ENCODE measurements at regions not wholly inside any gene's neighbourhood (a gene's known extent, or its start where the extent isn't known, plus 50 kb on each side); places are given as distances from the start of the nearest gene placed in this dataset.

DNA sequence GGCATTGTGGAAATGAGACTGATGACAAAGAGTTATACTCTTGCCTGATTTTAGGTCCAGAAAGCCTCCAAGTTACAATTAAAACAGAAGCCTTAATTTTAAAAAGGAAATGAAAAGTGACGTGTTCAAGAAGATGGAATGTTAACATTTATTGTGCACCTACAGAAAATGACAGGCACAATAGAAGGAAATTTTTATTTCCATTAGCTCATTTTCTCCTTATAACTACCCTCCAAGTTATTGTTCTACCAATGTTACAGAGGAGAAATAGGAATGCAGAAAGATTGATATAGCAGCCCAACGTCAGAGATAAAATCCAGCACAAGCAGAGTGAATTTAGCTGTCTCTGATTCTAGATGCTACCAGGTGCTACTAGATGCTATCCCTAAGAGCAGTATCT lies 736.9 kb upstream of the KIRREL3 start (continued):
- TF ChIP-seq ELF4 (CRISPR knock-in tag; IDR thresholded peaks at IDR 0.05; ENCODE audit: low read depth) (no peak), ATF3 (CRISPR knock-in tag; conservative IDR thresholded peaks at IDR 0.05) (no peak)

DNA sequence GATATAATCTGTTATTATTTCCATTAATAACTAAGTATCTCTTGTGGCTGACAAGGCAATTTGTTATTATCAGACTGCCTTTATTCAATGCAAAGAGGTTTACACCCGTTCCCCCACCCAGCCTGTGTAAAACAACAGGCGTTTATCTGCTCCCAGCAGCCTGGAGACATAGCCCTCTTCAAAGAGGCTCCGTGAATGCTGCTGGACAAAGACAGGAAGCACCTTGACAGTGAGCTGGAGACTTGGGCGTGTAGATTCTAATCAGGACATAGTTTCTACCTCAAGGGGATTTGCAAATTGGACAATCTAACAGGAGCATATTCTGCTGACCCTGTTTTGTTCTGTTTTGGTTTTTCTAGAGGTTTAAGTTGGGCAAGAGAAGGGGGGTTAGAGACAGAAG lies 733.0 kb upstream of the KIRREL3 start:
- Mint-ChIP-seq H3K4me1 (peaks cover 4% of the 10 kb centered on the region; the same call in 1 of the 2 replicates), H3K36me3 (no peaks in the 10 kb centered on the region), H3K27me3 (ENCODE audit: low read depth) (peaks cover 4% of the 10 kb centered on the region; the same call in 1 of the 2 replicates), H3K9me3 (peaks cover 6% of the 10 kb centered on the region), H3K4me3 (no peak overlapping the region), H3K27ac (no peak overlapping the region)
- no peak for TF ChIP-seq ZNF423 (CRISPR knock-in tag; IDR thresholded peaks at IDR 0.05)
- no peak for TF ChIP-seq ZNF232 (CRISPR knock-in tag; IDR thresholded peaks at IDR 0.05)
- TF ChIP-seq, protein P1, sequence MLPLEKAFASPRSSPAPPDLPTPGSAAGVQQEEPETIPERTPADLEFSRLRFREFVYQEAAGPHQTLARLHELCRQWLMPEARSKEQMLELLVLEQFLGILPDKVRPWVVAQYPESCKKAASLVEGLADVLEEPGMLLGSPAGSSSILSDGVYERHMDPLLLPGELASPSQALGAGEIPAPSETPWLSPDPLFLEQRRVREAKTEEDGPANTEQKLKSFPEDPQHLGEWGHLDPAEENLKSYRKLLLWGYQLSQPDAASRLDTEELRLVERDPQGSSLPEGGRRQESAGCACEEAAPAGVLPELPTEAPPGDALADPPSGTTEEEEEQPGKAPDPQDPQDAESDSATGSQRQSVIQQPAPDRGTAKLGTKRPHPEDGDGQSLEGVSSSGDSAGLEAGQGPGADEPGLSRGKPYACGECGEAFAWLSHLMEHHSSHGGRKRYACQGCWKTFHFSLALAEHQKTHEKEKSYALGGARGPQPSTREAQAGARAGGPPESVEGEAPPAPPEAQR (CRISPR knock-in tag; IDR thresholded peaks at IDR 0.05): no peak
- TF ChIP-seq, protein P2, sequence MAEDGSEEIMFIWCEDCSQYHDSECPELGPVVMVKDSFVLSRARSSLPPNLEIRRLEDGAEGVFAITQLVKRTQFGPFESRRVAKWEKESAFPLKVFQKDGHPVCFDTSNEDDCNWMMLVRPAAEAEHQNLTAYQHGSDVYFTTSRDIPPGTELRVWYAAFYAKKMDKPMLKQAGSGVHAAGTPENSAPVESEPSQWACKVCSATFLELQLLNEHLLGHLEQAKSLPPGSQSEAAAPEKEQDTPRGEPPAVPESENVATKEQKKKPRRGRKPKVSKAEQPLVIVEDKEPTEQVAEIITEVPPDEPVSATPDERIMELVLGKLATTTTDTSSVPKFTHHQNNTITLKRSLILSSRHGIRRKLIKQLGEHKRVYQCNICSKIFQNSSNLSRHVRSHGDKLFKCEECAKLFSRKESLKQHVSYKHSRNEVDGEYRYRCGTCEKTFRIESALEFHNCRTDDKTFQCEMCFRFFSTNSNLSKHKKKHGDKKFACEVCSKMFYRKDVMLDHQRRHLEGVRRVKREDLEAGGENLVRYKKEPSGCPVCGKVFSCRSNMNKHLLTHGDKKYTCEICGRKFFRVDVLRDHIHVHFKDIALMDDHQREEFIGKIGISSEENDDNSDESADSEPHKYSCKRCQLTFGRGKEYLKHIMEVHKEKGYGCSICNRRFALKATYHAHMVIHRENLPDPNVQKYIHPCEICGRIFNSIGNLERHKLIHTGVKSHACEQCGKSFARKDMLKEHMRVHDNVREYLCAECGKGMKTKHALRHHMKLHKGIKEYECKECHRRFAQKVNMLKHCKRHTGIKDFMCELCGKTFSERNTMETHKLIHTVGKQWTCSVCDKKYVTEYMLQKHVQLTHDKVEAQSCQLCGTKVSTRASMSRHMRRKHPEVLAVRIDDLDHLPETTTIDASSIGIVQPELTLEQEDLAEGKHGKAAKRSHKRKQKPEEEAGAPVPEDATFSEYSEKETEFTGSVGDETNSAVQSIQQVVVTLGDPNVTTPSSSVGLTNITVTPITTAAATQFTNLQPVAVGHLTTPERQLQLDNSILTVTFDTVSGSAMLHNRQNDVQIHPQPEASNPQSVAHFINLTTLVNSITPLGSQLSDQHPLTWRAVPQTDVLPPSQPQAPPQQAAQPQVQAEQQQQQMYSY (CRISPR knock-in tag; IDR thresholded peaks at IDR 0.05): no peak
- TF ChIP-seq ZBTB21 (CRISPR knock-in tag; IDR thresholded peaks at IDR 0.05; ENCODE audit: borderline replicate concordance): no peak
- TF ChIP-seq JAZF1 (CRISPR knock-in tag; IDR thresholded peaks at IDR 0.05): no peak
- TF ChIP-seq TEAD4 (CRISPR knock-in tag; IDR thresholded peaks at IDR 0.05): no peak
- TF ChIP-seq, protein P3, sequence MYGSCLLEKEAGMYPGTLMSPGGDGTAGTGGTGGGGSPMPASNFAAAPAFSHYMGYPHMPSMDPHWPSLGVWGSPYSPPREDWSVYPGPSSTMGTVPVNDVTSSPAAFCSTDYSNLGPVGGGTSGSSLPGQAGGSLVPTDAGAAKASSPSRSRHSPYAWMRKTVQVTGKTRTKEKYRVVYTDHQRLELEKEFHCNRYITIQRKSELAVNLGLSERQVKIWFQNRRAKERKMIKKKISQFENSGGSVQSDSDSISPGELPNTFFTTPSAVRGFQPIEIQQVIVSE (CRISPR knock-in tag; IDR thresholded peaks at IDR 0.05; ENCODE audit: borderline replicate concordance): no peak
- TF ChIP-seq GRHL2 (CRISPR knock-in tag; IDR thresholded peaks at IDR 0.05; ENCODE audit: insufficient replicate concordance, severe bottlenecking): no peak
- no peak for TF ChIP-seq NFATC4 (CRISPR knock-in tag; IDR thresholded peaks at IDR 0.05)
- TF ChIP-seq ZNF219 (CRISPR knock-in tag; IDR thresholded peaks at IDR 0.05; ENCODE audit: borderline replicate concordance): no peak
- no peak for TF ChIP-seq MYBL2 (CRISPR knock-in tag; IDR thresholded peaks at IDR 0.05)
- no peak for TF ChIP-seq ETV6 (CRISPR knock-in tag; IDR thresholded peaks at IDR 0.05)
- no peak for TF ChIP-seq AFF4 (CRISPR knock-in tag; IDR thresholded peaks at IDR 0.05; ENCODE audit: borderline replicate concordance)
- TF ChIP-seq IRF2 (CRISPR knock-in tag; IDR thresholded peaks at IDR 0.05; ENCODE audit: borderline replicate concordance, low read depth): no peak
- TF ChIP-seq E2F5 (CRISPR knock-in tag; IDR thresholded peaks at IDR 0.05): no peak
- TF ChIP-seq ZNF263 (CRISPR knock-in tag; IDR thresholded peaks at IDR 0.05; ENCODE audit: low read depth): no peak
- TF ChIP-seq ZNF317 (CRISPR knock-in tag; IDR thresholded peaks at IDR 0.05; ENCODE audit: borderline replicate concordance, low read depth): no peak
- no peak for TF ChIP-seq CREB1 (CRISPR knock-in tag; IDR thresholded peaks at IDR 0.05)
- TF ChIP-seq KAT7 (CRISPR knock-in tag; IDR thresholded peaks at IDR 0.05; ENCODE audit: borderline replicate concordance): no peak
- CTCF ChIA-PET: no interaction called here
- POLR2A ChIA-PET: no interaction called here
- DNase-seq (ENCODE audit: low spot score): no peak
- ATAC-seq: peak; percentile 52; the same call in 1 of the 2 replicates

All from WTC11 (cell line).